Fibroblast of lung (primary cell): ENCODE measurements at regions not wholly inside any gene's neighbourhood (a gene's known extent, or its start where the extent isn't known, plus 50 kb on each side); places are given as distances from the start of the nearest gene placed in this dataset.

ENCODE experiments used
- DNase-seq, 2 donors: peaks; one replicate each; pipeline versions ENCODE4 v3.0.0 to v3.0.0-alpha.2; 2010; ENCODE audit warnings: low read depth in 2 of 2
- H2AFZ ChIP-seq: 2 replicates; pipeline ENCODE4 v1.5.1; 2012; ENCODE audit warnings: low read length, control low read depth, inconsistent platforms
- H3K27ac ChIP-seq: 2 replicates; pipeline ENCODE4 v1.5.1; 2011; ENCODE audit warnings: low read length, control low read depth; ENCODE audit not compliant: insufficient read depth
- H3K27me3 ChIP-seq: 2 replicates; pipeline ENCODE4 v1.5.1; 2011; ENCODE audit warnings: mild to moderate bottlenecking, low read length; ENCODE audit not compliant: control insufficient read depth, insufficient read depth
- H3K36me3 ChIP-seq: 2 replicates; pipeline ENCODE4 v1.5.1; 2011; ENCODE audit warnings: low read length; ENCODE audit not compliant: control insufficient read depth, insufficient read depth
- H3K4me1 ChIP-seq: 2 replicates; pipeline ENCODE4 v1.5.1; 2011; ENCODE audit warnings: low read length; ENCODE audit not compliant: control insufficient read depth, insufficient read depth; ENCODE audit errors: extremely low read depth
- H3K4me2 ChIP-seq: 2 replicates; pipeline ENCODE4 v1.5.1; 2011; ENCODE audit warnings: low read length, control low read depth; ENCODE audit not compliant: insufficient read depth; ENCODE audit errors: extremely low read depth
- H3K4me3 ChIP-seq, 4 experiments: fragments of 200-600 bp in 1 of 4; sonication (generic) in 1 of 4; replicated peaks in 1 of 4; 2 replicates each; pipeline ENCODE4 v1.5.1; 2011 to 2016; ENCODE audit warnings: low read length in 4 of 4, low read depth in 3 of 4, mild to moderate bottlenecking in 3 of 4, control low read depth in 2 of 4, inconsistent platforms in 1 of 4, mixed read lengths in 1 of 4; ENCODE audit not compliant: insufficient read depth in 1 of 4; ENCODE audit errors: control extremely low read depth in 1 of 4
- H3K79me2 ChIP-seq: 2 replicates; pipeline ENCODE4 v1.5.1; 2012; ENCODE audit warnings: mild to moderate bottlenecking, low read length, inconsistent platforms; ENCODE audit not compliant: control insufficient read depth, insufficient read depth
- H3K9ac ChIP-seq: 2 replicates; pipeline ENCODE4 v1.5.1; 2011; ENCODE audit warnings: mild to moderate bottlenecking, low read length, control low read depth; ENCODE audit not compliant: insufficient read depth
- H3K9me3 ChIP-seq: 2 replicates; pipeline ENCODE4 v1.5.1; 2012; ENCODE audit warnings: low read depth, low read length; ENCODE audit not compliant: control insufficient read depth, insufficient read depth
- H4K20me1 ChIP-seq: 2 replicates; pipeline ENCODE4 v1.5.1; 2011; ENCODE audit warnings: low read length; ENCODE audit not compliant: control insufficient read depth, insufficient read depth; ENCODE audit errors: extremely low read depth
- EZH2 ChIP-seq: IDR thresholded peaks from 2 replicates; pipeline ENCODE4 v1.5.1; 2012; ENCODE audit warnings: low read length, control low read depth, mild to moderate bottlenecking; ENCODE audit errors: missing control alignments
- TF ChIP-seq, protein P1 (sequence below), 2 donors: IDR thresholded peaks in 1 of 2; conservative IDR thresholded peaks in 1 of 2; 1 replicate in 1 of 2; 2 replicates in 1 of 2; pipeline ENCODE4 v1.5.1; 2011 to 2012; ENCODE audit warnings: low read length in 2 of 2, control low read depth in 1 of 2, inconsistent platforms in 1 of 2, low read depth in 1 of 2, mild to moderate bottlenecking in 1 of 2

DNA sequence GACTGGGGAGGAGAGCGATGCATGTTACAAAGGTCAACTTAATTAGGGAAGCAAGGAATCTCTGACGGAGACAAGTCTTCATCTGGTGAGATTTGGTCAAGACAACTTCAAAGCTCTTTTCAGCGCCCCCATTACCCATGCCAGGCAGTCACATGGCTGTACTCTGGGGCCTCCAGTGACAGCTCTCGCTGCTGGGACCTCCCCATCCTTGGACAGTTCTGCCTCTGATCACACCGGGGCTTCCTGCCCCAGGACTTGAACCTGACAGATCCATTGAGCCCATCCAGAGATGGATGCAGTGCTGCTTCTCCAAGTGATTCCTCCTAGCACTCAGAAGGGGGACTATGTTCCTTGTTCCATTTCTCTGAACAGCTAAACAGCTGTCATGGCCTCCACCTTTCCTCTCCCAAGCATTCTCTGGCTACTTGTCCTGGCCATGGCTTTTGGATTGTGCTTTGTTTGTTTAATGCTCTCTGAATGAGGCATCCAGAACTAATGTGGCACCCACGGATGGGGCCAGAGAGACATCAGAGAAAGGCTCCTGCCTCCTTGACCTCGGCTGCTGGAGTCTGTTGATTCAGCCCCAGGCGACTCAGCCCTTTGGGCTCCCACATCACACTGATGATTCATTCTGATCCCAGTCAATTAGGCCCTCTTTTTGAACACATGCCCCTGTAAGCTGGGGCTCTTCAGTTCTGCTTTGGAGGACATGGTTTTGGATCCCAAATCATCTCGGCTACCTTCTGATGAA is 122.1 kb upstream of the ADAMTS16 start:
- Histone ChIP-seq H4K20me1 (no peaks in the 10 kb centered on the region), H3K27ac (no peak overlapping the region)

DNA sequence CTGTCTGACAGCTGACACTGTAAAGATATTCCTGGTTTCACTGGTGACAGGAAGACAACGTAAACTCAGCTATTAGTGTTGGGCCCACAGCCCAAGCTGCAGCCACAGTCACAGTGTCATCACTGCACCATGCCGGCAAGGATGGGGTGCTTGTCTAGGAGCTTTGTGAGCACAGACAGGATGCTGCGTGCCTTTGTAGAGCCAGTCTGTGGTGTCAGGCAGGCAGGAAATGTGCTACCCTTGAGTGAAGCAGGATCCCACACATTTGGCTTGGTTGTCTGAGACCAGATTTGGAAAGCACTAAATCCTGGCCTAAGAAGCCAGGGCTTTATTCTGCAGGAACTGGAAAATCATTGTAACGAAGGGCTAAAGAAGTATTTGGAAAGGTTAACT is 121.6 kb upstream of the ADAMTS16 start:
- no peak overlapping the region for H3K4me2 ChIP-seq

More for the DNA sequence above, 122.1 kb upstream of the ADAMTS16 start:
- Histone ChIP-seq H3K27me3 (no peaks in the 10 kb centered on the region), H3K4me3 (no peak overlapping the region), H3K36me3 (no peaks in the 10 kb centered on the region), H3K79me2 (no peaks in the 10 kb centered on the region), H3K4me2 (no peak overlapping the region), H2AFZ (no peak overlapping the region), H3K9me3 (no peaks in the 10 kb centered on the region), H3K4me1 (no peaks in the 10 kb centered on the region), H3K9ac (no peak overlapping the region)
- no peak for TF ChIP-seq EZH2
- TF ChIP-seq, protein P1, sequence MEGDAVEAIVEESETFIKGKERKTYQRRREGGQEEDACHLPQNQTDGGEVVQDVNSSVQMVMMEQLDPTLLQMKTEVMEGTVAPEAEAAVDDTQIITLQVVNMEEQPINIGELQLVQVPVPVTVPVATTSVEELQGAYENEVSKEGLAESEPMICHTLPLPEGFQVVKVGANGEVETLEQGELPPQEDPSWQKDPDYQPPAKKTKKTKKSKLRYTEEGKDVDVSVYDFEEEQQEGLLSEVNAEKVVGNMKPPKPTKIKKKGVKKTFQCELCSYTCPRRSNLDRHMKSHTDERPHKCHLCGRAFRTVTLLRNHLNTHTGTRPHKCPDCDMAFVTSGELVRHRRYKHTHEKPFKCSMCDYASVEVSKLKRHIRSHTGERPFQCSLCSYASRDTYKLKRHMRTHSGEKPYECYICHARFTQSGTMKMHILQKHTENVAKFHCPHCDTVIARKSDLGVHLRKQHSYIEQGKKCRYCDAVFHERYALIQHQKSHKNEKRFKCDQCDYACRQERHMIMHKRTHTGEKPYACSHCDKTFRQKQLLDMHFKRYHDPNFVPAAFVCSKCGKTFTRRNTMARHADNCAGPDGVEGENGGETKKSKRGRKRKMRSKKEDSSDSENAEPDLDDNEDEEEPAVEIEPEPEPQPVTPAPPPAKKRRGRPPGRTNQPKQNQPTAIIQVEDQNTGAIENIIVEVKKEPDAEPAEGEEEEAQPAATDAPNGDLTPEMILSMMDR (conservative IDR thresholded peaks at IDR 0.05 in 1 of 2, IDR thresholded peaks at IDR 0.05 in 1 of 2; ENCODE audit: low read depth in 1 of 2, low read length in 2 of 2) = no peak
- DNase-seq = peak in 1 of 2 donors; percentile 89

DNA sequence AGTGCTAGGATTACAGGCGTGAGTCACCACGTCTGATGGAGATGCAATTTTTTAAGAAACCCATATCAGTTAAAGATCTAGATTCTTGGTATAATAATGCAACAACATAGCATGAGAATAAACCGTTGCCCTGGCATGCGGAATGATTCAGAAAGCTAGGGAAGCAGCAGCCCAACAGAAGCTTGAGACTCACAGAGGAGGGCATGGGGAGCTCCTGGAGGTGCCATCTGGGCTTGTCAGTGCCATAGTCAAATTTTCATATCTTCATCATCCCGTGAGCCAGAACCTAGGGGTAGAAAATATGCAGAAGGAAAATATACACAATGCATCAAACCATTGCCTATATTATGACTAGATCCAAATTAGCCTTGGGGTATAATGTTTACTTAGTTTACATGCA is 118.7 kb upstream of the ADAMTS16 start:
- H3K9me3 ChIP-seq = no peaks in the 10 kb centered on the region
- no peaks in the 10 kb centered on the region for H3K79me2 ChIP-seq

More for the DNA sequence above, 121.6 kb upstream of the ADAMTS16 start:
- Histone ChIP-seq H4K20me1 (no peaks in the 10 kb centered on the region), H3K9ac (no peak overlapping the region), H3K79me2 (no peaks in the 10 kb centered on the region), H3K4me1 (no peaks in the 10 kb centered on the region), H3K4me3 (no peak overlapping the region), H3K27me3 (no peaks in the 10 kb centered on the region), H3K36me3 (no peaks in the 10 kb centered on the region), H3K9me3 (no peaks in the 10 kb centered on the region), H3K27ac (no peak overlapping the region), H2AFZ (no peak overlapping the region)
- peak in 1 of 2 donors; percentile 81 for DNase-seq
- TF ChIP-seq, protein P1 (conservative IDR thresholded peaks at IDR 0.05 in 1 of 2, IDR thresholded peaks at IDR 0.05 in 1 of 2; ENCODE audit: low read depth in 1 of 2, low read length in 2 of 2) = no peak
- no peak for TF ChIP-seq EZH2

More for the DNA sequence above, 118.7 kb upstream of the ADAMTS16 start:
- TF ChIP-seq, protein P1 (conservative IDR thresholded peaks at IDR 0.05 in 1 of 2, IDR thresholded peaks at IDR 0.05 in 1 of 2; ENCODE audit: low read depth in 1 of 2, low read length in 2 of 2) = no peak
- no peak for TF ChIP-seq EZH2
- no peak overlapping the region for H3K9ac ChIP-seq
- no peaks in the 10 kb centered on the region for H3K27me3 ChIP-seq
- H2AFZ ChIP-seq = no peak overlapping the region
- no peaks in the 10 kb centered on the region for H4K20me1 ChIP-seq
- H3K27ac ChIP-seq = no peak overlapping the region
- no peaks in the 10 kb centered on the region for H3K36me3 ChIP-seq
- no peak for DNase-seq
- no peaks in the 10 kb centered on the region for H3K4me1 ChIP-seq
- H3K4me2 ChIP-seq = no peak overlapping the region
- no peak overlapping the region for H3K4me3 ChIP-seq
